ENCODE measurements at regions not wholly inside any gene's neighbourhood (a gene's known extent, or its start where the extent isn't known, plus 50 kb on each side); places are given as distances from the start of the nearest gene placed in this dataset.

- H3F3A ChIP-seq (ENCODE audit: insufficient read depth, low read depth) = no peaks in the 10 kb centered on the region
- no peak overlapping the region for H2AFZ ChIP-seq
- H3K4me3 ChIP-seq = no peak overlapping the region
- POLR2A ChIA-PET (ENCODE audit: unreplicated experiment) = no interaction called here
- intact Hi-C loops (cut with micrococcal nuclease; ENCODE audit: unreplicated experiment) = loop anchor here (10.0 kb wide), 1 partner anchor 165 kb away; no protein-coding TSS in a partner anchor
- no peak for DNase-seq
- no peaks in the 10 kb centered on the region for H4K20me1 ChIP-seq (ENCODE audit: insufficient read depth)
- no peaks in the 10 kb centered on the region for H3K79me2 ChIP-seq (ENCODE audit: low read depth)
- CTCF ChIA-PET = no interaction called here
- no TSS peak for BruUV-seq (replicated peaks)
- H3K9me3 ChIP-seq (ENCODE audit: insufficient read depth, low read depth) = no peaks in the 10 kb centered on the region
- TF ChIP-seq EZH2 (IDR thresholded peaks at IDR 0.05; ENCODE audit: low read depth) = no peak
- no peak for TF ChIP-seq CTCF (conservative IDR thresholded peaks at IDR 0.05)
- H3K4me1 ChIP-seq (replicated peaks; ENCODE audit: insufficient read depth) = no peaks in the 10 kb centered on the region
- H3K36me3 ChIP-seq (ENCODE audit: low read depth) = no peaks in the 10 kb centered on the region
- no peak overlapping the region for H3K27ac ChIP-seq
- H3K9me2 ChIP-seq (ENCODE audit: insufficient read depth) = no peaks in the 10 kb centered on the region
- H3K27me3 ChIP-seq (ENCODE audit: insufficient read depth, low read depth) = no peaks in the 10 kb centered on the region
- H3K4me2 ChIP-seq = no peak overlapping the region
Observed at GRCh38 chr6:14379568-14379967, 262.0 kb downstream of the CD83 start.

DNA sequence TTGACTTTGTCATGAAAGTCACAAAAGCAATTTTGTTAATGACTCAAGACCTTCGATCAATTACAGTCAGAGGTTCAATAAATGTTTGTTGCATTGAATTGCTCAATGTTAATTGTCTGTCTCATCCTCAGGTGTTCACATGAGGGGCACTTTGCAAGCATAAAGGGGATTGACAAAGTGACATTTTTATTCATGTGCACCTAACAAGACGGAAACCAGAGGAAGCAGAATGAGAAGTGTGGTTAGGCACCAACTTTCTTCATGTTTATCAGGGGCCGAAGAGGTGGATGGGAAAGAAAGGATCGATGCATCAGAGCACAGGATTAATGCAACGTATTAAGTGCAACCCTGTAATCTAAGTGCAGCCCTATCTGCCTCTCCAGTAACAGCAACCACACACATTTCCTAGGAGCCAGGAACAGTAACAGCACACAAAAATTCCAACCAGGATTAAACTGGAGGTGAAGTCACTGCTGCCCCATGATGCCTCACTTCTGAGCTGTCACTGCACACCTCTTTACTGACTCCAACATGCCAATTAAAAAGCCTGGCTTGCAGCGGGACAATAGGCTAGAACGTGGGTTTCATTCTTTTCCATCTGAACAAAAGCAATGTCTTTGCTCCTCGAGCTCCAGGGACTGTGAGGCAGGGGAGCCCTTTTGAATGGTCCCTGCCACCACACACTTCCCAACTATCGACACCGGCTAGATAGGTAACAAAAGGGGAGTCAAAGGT is 262.7 kb downstream of the CD83 start:
- intact Hi-C loops (cut with micrococcal nuclease; ENCODE audit: unreplicated experiment) = no loop called here
- Histone ChIP-seq H3F3A (ENCODE audit: insufficient read depth, low read depth) (no peaks in the 10 kb centered on the region), H3K9me2 (ENCODE audit: insufficient read depth) (no peaks in the 10 kb centered on the region), H3K27me3 (ENCODE audit: insufficient read depth, low read depth) (no peaks in the 10 kb centered on the region), H2AFZ (no peak overlapping the region), H3K4me1 (replicated peaks; ENCODE audit: insufficient read depth) (no peaks in the 10 kb centered on the region), H3K36me3 (ENCODE audit: low read depth) (no peaks in the 10 kb centered on the region), H4K20me1 (ENCODE audit: insufficient read depth) (no peaks in the 10 kb centered on the region), H3K27ac (no peak overlapping the region), H3K9me3 (ENCODE audit: insufficient read depth, low read depth) (no peaks in the 10 kb centered on the region), H3K79me2 (ENCODE audit: low read depth) (no peaks in the 10 kb centered on the region), H3K4me2 (no peak overlapping the region), H3K4me3 (no peak overlapping the region)
- ChIA-PET POLR2A (ENCODE audit: unreplicated experiment) (no interaction called here), CTCF (no interaction called here)
- TF ChIP-seq CTCF (conservative IDR thresholded peaks at IDR 0.05) = no peak
- TF ChIP-seq EZH2 (IDR thresholded peaks at IDR 0.05; ENCODE audit: low read depth) = no peak
- BruUV-seq (replicated peaks) = no TSS peak
- no peak for DNase-seq

DNA sequence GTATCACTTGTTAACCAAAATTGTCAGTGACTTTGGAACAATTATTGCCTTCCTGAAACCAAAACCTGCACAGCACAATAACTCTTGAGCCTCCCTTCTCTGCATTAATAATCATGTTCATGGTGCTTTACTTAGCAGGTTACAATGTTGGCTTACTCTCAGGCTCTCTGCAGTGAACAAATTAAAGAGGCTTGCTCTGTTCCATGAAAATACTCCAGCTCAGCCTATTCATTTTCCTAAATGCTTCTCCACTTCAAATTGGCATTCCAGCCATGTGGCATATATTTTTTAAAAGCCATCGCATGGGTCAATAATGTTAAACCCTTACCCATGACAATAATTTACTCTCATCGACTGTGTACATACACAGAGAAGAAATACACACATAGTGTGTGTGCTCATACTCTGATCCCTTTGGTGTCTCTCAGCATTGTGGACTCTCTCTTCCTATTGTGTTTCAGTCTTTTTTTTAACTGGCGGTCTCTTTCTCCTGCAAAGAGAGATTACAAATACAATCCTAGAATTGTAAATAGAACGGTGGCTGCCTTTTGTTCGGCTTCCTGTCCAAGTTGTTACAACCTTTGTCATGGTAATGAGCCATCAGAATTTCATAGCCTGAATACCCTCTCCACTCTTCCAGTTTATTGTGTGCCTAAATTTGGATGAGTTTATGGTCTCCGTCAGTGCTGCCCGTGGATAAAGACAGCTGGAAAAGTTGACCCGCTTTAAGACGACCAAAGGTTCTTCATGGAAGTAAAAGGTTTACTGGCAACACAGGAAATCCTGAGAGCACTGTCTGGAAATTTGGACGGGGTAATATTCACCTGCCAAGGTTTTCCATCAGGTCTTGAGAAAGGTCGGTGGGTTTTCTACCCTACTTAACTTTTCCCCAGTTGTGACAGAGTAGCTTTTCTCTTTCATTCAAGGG is 263.6 kb downstream of the CD83 start:
- no peaks in the 10 kb centered on the region for H3F3A ChIP-seq (ENCODE audit: insufficient read depth, low read depth)
- H3K4me3 ChIP-seq = no peak overlapping the region
- no peak overlapping the region for H3K4me2 ChIP-seq
- no peaks in the 10 kb centered on the region for H3K36me3 ChIP-seq (ENCODE audit: low read depth)
- no peaks in the 10 kb centered on the region for H3K4me1 ChIP-seq (replicated peaks; ENCODE audit: insufficient read depth)
- no peak overlapping the region for H2AFZ ChIP-seq
- POLR2A ChIA-PET (ENCODE audit: unreplicated experiment) = no interaction called here
- no peaks in the 10 kb centered on the region for H3K27me3 ChIP-seq (ENCODE audit: insufficient read depth, low read depth)
- BruUV-seq (replicated peaks) = no TSS peak
- H3K9me3 ChIP-seq (ENCODE audit: insufficient read depth, low read depth) = no peaks in the 10 kb centered on the region
- H3K9me2 ChIP-seq (ENCODE audit: insufficient read depth) = no peaks in the 10 kb centered on the region
- H3K27ac ChIP-seq = no peak overlapping the region
- TF ChIP-seq EZH2 (IDR thresholded peaks at IDR 0.05; ENCODE audit: low read depth) (no peak), CTCF (conservative IDR thresholded peaks at IDR 0.05) (no peak)
- no peak for DNase-seq
- intact Hi-C loops (cut with micrococcal nuclease; ENCODE audit: unreplicated experiment) = no loop called here
- H3K79me2 ChIP-seq (ENCODE audit: low read depth) = no peaks in the 10 kb centered on the region
- CTCF ChIA-PET = no interaction called here
- no peaks in the 10 kb centered on the region for H4K20me1 ChIP-seq (ENCODE audit: insufficient read depth)
